SH-SY5Y (cell line): ENCODE measurements at regions not wholly inside any gene's neighbourhood (a gene's known extent, or its start where the extent isn't known, plus 50 kb on each side); places are given as distances from the start of the nearest gene placed in this dataset.

Source experiments
- GATA2 ChIP-seq: IDR thresholded peaks from 2 replicates; pipeline ENCODE4 v1.6.1; 2011; ENCODE audit warnings: mild to moderate bottlenecking, low read depth, low read length
- GATA3 ChIP-seq: IDR thresholded peaks from 2 replicates; pipeline ENCODE4 v1.6.1; 2011; ENCODE audit warnings: low read depth, mild to moderate bottlenecking, low read length, moderate library complexity

DNA sequence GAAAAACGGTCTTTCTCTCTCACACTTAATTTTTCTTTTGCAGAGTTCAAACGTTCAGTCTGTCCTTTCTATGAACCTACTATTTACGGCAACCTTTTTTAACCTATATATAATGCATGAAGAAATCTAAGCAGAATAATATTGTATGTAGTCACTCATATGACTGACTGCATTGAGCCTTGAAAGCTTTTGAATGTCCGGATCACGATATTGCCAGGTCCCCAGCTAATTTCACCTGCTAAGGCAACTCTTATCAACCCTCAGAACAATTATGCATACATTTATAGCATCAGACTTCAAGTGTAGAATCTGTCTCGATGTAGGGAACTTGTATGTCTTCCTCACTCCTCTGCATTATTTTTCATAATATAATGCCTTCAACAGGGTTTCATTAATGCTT is 1083.8 kb upstream of the KLHL29 start:
- TF ChIP-seq GATA2, result no peak
- TF ChIP-seq GATA3, result no peak
